IMR-90 (cell line): ENCODE measurements at regions not wholly inside any gene's neighbourhood (a gene's known extent, or its start where the extent isn't known, plus 50 kb on each side); places are given as distances from the start of the nearest gene placed in this dataset.
"Not testable (repeated sequence)": the region's sequence is repeated elsewhere in the genome, so short reads cannot be mapped to it uniquely, and the experiment has no call there.

ENCODE experiments used
- ATAC-seq: fragments of 200-7000 bp; cut with Tn5 transposase; 2 replicates; pipeline ENCODE4 v1.9.1; 2020; ENCODE audit warnings: low read depth, mild to moderate bottlenecking, moderate library complexity
- BruUV-seq: library from RNA; stranded (reverse); fragments of 400-500 nt; replicated peaks from 2 replicates; lab custom pipeline; 2021; lab: Mats Ljungman, UMichigan
- CTCF ChIA-PET: fragments of 300-600 bp; formaldehyde crosslinking; extraction: SDS; loops from one replicate; lab custom pipeline; 2021; ENCODE audit warnings: antibody characterized with exemption; lab: Yijun Ruan, JAX
- POLR2A ChIA-PET: fragments of 300-600 bp; sonication (Branson Sonifier 250); formaldehyde crosslinking; loops from one replicate; lab custom pipeline; 2022; ENCODE audit warnings: antibody characterized with exemption; ENCODE audit not compliant: unreplicated experiment; lab: Charles Lee
- DNase-seq: peaks from one replicate; pipeline ENCODE4 v3.0.0; 2013
- H2AFZ ChIP-seq: replicated peaks from 2 replicates; pipeline ENCODE3; 2013; ENCODE audit warnings: low read length, mild to moderate bottlenecking; ENCODE audit not compliant: poor library complexity
- H2AK5ac ChIP-seq: 2 replicates; pipeline ENCODE4 v1.6.1; 2013; ENCODE audit warnings: low read depth, low read length, inconsistent platforms
- H2AK9ac ChIP-seq: replicated peaks from 2 replicates; pipeline ENCODE3; 2013; ENCODE audit warnings: mild to moderate bottlenecking, low read depth, low read length, moderate library complexity; ENCODE audit not compliant: poor library complexity
- H2BK120ac ChIP-seq: 2 replicates; pipeline ENCODE4 v1.6.1; 2013; ENCODE audit warnings: low read depth, low read length, inconsistent platforms
- H2BK15ac ChIP-seq: 3 replicates; pipeline ENCODE4 v1.6.1; 2013; ENCODE audit warnings: low read depth, low read length, inconsistent platforms
- H2BK20ac ChIP-seq: 2 replicates; pipeline ENCODE4 v1.6.1; 2013; ENCODE audit warnings: low read depth, mild to moderate bottlenecking, inconsistent platforms, low read length, moderate library complexity
- H2BK5ac ChIP-seq: 2 replicates; pipeline ENCODE4 v1.6.1; 2013; ENCODE audit warnings: mild to moderate bottlenecking, low read depth, low read length, inconsistent platforms; ENCODE audit not compliant: poor library complexity, severe bottlenecking
- H3K14ac ChIP-seq: replicated peaks from 2 replicates; pipeline ENCODE4 v1.6.1; 2013; ENCODE audit warnings: low read depth, low read length, inconsistent platforms
- H3K18ac ChIP-seq: 2 replicates; pipeline ENCODE4 v1.6.1; 2013; ENCODE audit warnings: low read depth, low read length, control low read depth
- H3K23ac ChIP-seq: 2 replicates; pipeline ENCODE4 v1.6.1; 2013; ENCODE audit warnings: low read depth, low read length, inconsistent platforms
- H3K27ac ChIP-seq: 2 replicates; pipeline ENCODE4 v1.5.1; 2013; ENCODE audit warnings: mild to moderate bottlenecking, control low read depth, low read length; ENCODE audit not compliant: insufficient read depth
- H3K27me3 ChIP-seq: 2 replicates; pipeline ENCODE4 v1.6.1; 2013; ENCODE audit warnings: low read length; ENCODE audit not compliant: control insufficient read depth, insufficient read depth
- H3K36me3 ChIP-seq: 2 replicates; pipeline ENCODE4 v1.6.1; 2013; ENCODE audit warnings: low read length, mixed read lengths; ENCODE audit not compliant: control insufficient read depth, insufficient read depth
- H3K4ac ChIP-seq: 2 replicates; pipeline ENCODE4 v1.6.1; 2013; ENCODE audit warnings: low read depth, low read length, inconsistent platforms
- H3K4me1 ChIP-seq: 2 replicates; pipeline ENCODE4 v1.6.1; 2013; ENCODE audit warnings: low read length, mixed read lengths; ENCODE audit not compliant: control insufficient read depth, insufficient read depth
- H3K4me2 ChIP-seq: 2 replicates; pipeline ENCODE4 v1.6.1; 2013; ENCODE audit warnings: low read depth, mild to moderate bottlenecking, control low read depth, low read length, moderate library complexity
- H3K4me3 ChIP-seq: 2 replicates; pipeline ENCODE4 v1.5.1; 2013; ENCODE audit warnings: low read depth, mild to moderate bottlenecking, control low read depth, low read length, moderate library complexity; ENCODE audit not compliant: insufficient read depth
- H3K56ac ChIP-seq: 2 replicates; pipeline ENCODE4 v1.6.1; 2013; ENCODE audit warnings: low read length, inconsistent platforms; ENCODE audit not compliant: insufficient read depth; ENCODE audit errors: extremely low read depth
- H3K79me1 ChIP-seq, 2 experiments: 2 replicates each; pipeline ENCODE4 v1.6.1; 2013; ENCODE audit warnings: low read length in 2 of 2, inconsistent platforms in 1 of 2, low read depth in 1 of 2
- H3K9ac ChIP-seq: 2 replicates; pipeline ENCODE4 v1.6.1; 2013; ENCODE audit warnings: low read depth, low read length, control low read depth
- H3K9me1 ChIP-seq: 2 replicates; pipeline ENCODE4 v1.6.1; 2013; ENCODE audit warnings: low read length, inconsistent platforms; ENCODE audit not compliant: insufficient read depth
- H3K9me3 ChIP-seq: 2 replicates; pipeline ENCODE4 v1.6.1; 2013; ENCODE audit warnings: low read length; ENCODE audit not compliant: control insufficient read depth, insufficient read depth
- H4K20me1 ChIP-seq: 2 replicates; pipeline ENCODE4 v1.6.1; 2013; ENCODE audit warnings: low read length, inconsistent platforms; ENCODE audit not compliant: insufficient read depth
- H4K5ac ChIP-seq: 2 replicates; pipeline ENCODE4 v1.6.1; 2013; ENCODE audit warnings: mild to moderate bottlenecking, low read depth, low read length, control low read depth
- H4K8ac ChIP-seq, 2 experiments: 2 replicates each; pipeline ENCODE4 v1.6.1; 2013; ENCODE audit warnings: low read depth in 2 of 2, low read length in 2 of 2, control low read depth in 1 of 2, inconsistent platforms in 1 of 2
- H4K91ac ChIP-seq: 2 replicates; pipeline ENCODE4 v1.6.1; 2013; ENCODE audit warnings: low read depth, low read length, inconsistent platforms; ENCODE audit not compliant: insufficient read depth
- WGBS, 2 experiments: methylation state at CpG; one replicate each; pipeline versions ENCODE4 v1.1.5 to v1.1.7; 2013; ENCODE audit warnings: missing lambda C conversion rate in 2 of 2; ENCODE audit not compliant: insufficient read length in 1 of 2; ENCODE audit errors: extremely low coverage in 2 of 2; 5-methylcytosine and 5-hydroxymethylcytosine counted together
- dilution Hi-C: fragments of 300-500 bp; cut with HindIII; formaldehyde crosslinking; loops from one replicate; pipeline ENCODE4 v1.14.3; 2018; ENCODE audit warnings: low sequenced_read_pairs; ENCODE audit not compliant: unreplicated experiment
- in situ Hi-C: fragments of 300-500 bp; cut with MboI; formaldehyde crosslinking; loops from 3 replicates; pipeline ENCODE4 v1.14.3; 2019; ENCODE audit warnings: low sequenced_read_pairs, inconsistent platforms, mixed read lengths
- intact Hi-C: fragments of 100-400 bp; cut with micrococcal nuclease; formaldehyde crosslinking; loops from 2 replicates; pipeline ENCODE4 v1.10.0; 2022

GRCh38 chr5:1575991-1576714, 52.4 kb upstream of the LPCAT1 start:
- 100% methylated on average over 2 of the region's 25 CpGs; no CpG with 5 or more reads in 1 of the 2 experiments for WGBS, 2 experiments
- H2AK9ac ChIP-seq, H3K18ac ChIP-seq, H2AFZ ChIP-seq, H3K9me3 ChIP-seq, H3K79me1 ChIP-seq, H3K27ac ChIP-seq, H2AK5ac ChIP-seq, H2BK15ac ChIP-seq, H3K9me1 ChIP-seq, H2BK5ac ChIP-seq, H3K36me3 ChIP-seq, DNase-seq, H3K56ac ChIP-seq, dilution Hi-C loops, H4K5ac ChIP-seq, H4K8ac ChIP-seq, H3K4me1 ChIP-seq, H3K23ac ChIP-seq, H3K27me3 ChIP-seq, H3K4me2 ChIP-seq, POLR2A ChIA-PET, intact Hi-C loops, in situ Hi-C loops, H3K14ac ChIP-seq, H4K91ac ChIP-seq, H3K4me3 ChIP-seq, H4K20me1 ChIP-seq, H3K4ac ChIP-seq, CTCF ChIA-PET, H3K9ac ChIP-seq, ATAC-seq, BruUV-seq, H2BK20ac ChIP-seq, H2BK120ac ChIP-seq: not testable (repeated sequence)

- ATAC-seq, H3K79me1 ChIP-seq, CTCF ChIA-PET, H2BK5ac ChIP-seq, H4K91ac ChIP-seq, H3K23ac ChIP-seq, H3K56ac ChIP-seq, intact Hi-C loops, H3K9me3 ChIP-seq, H2AK5ac ChIP-seq, H3K9me1 ChIP-seq, H3K4me1 ChIP-seq, H2AK9ac ChIP-seq, H2BK20ac ChIP-seq, DNase-seq, H3K9ac ChIP-seq, BruUV-seq, H3K4ac ChIP-seq, H4K8ac ChIP-seq, H3K14ac ChIP-seq, H3K4me2 ChIP-seq, H3K36me3 ChIP-seq, H2BK120ac ChIP-seq, H2BK15ac ChIP-seq, H4K20me1 ChIP-seq, H4K5ac ChIP-seq, H3K4me3 ChIP-seq, H3K18ac ChIP-seq, in situ Hi-C loops, POLR2A ChIA-PET, H2AFZ ChIP-seq, dilution Hi-C loops, H3K27ac ChIP-seq, H3K27me3 ChIP-seq: not testable (repeated sequence)
- no CpG with 5 or more reads among the region's 5 CpGs for WGBS, 2 experiments
Observed at GRCh38 chr5:1575491-1575890, 51.7 kb upstream of the LPCAT1 start.
